HuH-7 (cell line): ENCODE measurements at regions not wholly inside any gene's neighbourhood (a gene's known extent, or its start where the extent isn't known, plus 50 kb on each side); places are given as distances from the start of the nearest gene placed in this dataset.

Experiments used
- DNase-seq: peaks from one replicate; pipeline ENCODE4 v3.0.0; 2011; ENCODE audit warnings: low spot score

DNA sequence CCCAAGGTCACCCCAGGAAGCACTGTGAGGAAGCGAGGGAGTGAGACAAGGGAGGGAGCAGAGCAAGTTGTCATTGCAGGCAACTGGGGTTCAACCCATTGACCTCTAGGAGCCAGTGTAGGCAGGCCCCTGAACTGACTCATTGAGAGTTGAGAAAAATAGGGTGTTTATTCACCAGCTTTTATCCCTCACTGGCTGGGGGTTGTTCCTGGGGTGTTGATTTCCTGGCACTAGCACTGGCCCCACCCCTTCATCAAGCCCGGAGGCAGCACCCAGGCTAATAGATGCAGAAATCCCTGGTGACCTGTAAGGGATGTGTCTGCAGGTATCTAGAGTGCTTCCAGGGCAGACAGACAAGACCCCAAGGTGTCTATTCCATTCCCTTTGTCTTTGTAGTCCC, 183.9 kb downstream of the ARRDC4 start:
- no peak for DNase-seq

DNA sequence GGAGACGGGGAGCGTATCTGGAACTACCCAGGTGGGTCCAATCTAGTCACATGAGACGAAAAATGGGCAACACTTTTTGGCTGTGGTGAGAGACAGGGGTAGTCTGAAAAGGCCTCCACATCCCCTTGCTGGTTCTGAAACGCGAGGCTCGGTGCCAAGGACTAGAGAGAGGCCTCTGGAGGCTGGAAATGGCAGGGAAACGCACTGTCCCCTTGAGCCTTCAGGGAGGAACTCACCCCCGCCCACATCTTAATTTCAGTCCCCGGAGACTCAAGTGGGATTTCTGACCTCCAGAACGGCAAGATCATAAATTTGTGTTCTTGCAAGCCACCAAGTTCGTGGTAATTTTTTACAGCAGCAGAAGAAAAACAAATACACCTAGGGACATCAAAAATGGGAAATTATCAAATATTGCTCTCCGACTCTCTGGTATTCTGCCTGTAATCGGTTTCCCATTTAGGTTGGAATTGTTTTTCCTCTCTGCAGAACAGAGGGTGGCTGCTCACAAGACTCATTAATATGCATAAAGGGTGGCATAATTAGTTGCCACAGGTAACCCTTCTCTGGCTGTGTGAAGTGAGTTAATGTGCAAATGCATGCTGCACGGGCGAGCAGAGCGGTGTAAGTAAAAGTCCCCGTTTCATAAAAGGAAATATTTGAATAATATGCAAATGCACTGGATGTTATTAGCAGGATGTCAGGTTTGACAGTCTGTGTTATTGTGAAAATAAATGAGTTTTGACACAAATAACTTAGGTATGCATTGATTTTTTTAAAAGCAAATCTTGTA, 185.7 kb downstream of the ARRDC4 start:
- no peak for DNase-seq

DNA sequence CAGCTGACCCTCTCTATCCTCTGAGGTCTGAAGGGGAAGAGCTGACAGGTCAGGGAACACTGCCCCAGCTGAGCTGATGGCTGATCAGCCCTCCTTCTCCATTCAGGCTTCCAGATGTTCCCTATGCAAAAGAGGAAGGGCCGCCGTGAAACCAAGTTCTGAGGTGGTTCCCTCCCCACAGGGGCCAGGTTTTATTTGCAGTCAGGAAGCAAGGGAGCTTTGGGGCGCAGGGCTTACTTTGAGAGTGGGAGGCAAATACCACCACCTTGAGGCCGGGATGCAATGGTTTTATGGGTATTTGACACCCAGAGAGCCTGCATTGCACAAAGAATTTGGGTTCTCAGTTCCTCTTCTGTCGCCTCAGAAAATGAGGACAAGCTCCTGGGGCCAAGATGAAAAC, 186.9 kb downstream of the ARRDC4 start:
- DNase-seq, result no peak

DNA sequence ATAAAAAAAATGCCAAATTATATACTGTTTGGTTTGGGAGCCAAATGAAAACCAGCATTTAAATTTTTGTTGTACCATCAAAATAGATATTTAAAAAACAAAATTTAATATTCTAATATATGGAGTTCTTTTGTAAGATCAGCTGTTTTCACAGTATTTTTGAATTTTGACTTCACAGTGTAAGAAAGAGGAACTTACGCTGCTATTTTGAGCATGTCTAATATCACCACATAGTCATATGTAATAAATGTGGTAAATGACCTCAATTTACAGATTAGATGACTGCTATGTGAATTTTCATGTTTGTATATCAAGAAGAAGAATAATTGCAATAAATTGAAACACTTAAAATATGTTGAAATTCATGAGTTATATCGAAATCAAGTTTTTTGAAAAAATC, 189.6 kb downstream of the ARRDC4 start:
- DNase-seq, result no peak

- no peak for DNase-seq
These were observed 190.0 kb downstream of the ARRDC4 start for GRCh38 chr15:98150536-98150935.

DNA sequence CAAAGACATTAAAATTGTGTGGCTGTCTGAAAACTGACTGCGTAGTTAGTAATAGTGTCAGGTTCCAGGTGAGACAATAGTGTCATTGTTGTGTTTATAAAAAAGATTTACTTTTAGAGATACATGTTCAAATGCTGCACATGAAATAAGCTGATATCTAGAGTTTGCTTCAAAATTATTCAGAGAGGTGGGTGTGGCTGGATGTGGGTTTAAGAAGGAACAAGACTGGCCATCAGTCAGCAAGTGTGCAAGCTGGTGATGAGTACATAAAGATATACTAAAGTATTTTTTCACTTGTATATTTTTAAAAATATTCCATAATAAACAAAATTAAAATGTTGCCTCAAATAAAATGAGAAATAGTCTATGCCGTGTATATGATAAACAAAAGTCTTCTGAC, 190.6 kb downstream of the ARRDC4 start:
- DNase-seq, result no peak

DNA sequence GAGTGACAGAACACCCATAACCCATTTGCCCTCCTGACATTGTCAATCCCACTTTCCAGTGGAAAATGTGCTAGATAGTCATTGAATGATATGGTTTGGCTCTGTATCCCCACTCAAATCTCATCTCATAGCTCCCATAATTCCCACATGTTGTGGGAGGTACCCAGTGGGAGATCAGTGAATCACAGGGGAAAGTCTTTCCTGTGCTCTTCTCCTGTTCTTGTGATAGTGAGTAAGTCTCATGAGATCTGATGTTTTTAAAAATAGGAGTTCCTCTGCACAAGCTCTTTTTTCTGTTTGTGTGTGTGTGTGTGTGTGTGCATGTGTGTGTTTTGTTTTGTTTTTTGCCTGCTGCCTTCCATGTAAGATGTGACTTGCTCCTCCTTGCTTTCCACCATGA, 191.7 kb downstream of the ARRDC4 start:
- no peak for DNase-seq

DNA sequence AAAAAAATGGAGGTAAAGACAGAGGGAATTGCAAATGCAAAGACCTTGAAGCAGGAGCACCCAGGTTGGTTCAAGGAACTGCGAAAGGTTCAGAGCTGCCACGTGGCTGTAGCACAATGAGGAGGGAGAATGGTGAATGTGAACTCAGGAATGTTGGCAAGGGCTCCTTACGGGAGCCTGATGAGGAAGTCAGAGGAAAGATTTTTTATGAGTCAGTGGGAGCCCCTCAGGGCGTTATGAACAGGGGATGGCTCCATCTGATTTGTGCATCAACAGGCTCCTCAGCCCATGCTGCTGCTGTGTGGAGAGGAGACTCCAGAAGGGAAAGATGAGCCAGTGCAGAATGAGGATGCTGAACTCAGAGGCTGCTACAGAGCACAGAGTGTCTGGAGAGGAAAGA, 194.4 kb downstream of the ARRDC4 start:
- no peak for DNase-seq

GRCh38 chr15:98155356-98155755, 194.9 kb downstream of the ARRDC4 start:
- DNase-seq, result no peak

- no peak for DNase-seq
These were observed 199.7 kb downstream of the ARRDC4 start for GRCh38 chr15:98160236-98160635.

- DNase-seq, result no peak
These were observed 203.0 kb downstream of the ARRDC4 start for GRCh38 chr15:98163319-98164045.

DNA sequence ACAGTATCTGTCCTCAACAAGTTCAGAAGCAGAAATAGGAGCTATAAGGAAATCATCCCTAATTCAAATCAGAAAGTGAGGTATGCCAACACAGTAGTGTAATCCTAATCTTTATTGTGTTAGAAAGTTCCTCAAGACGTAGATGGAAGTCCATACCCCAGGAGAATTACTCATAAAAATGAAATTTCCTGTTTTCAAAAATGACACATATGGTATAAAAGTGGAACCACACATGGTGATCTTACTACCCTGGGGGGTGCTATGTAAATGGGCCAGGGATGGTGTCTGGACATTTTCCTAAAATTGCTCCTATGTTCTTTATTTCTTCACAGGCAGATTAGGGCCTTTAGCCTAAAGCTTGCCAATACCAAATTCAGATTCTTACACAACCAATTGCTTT, 204.1 kb downstream of the ARRDC4 start:
- no peak for DNase-seq

DNA sequence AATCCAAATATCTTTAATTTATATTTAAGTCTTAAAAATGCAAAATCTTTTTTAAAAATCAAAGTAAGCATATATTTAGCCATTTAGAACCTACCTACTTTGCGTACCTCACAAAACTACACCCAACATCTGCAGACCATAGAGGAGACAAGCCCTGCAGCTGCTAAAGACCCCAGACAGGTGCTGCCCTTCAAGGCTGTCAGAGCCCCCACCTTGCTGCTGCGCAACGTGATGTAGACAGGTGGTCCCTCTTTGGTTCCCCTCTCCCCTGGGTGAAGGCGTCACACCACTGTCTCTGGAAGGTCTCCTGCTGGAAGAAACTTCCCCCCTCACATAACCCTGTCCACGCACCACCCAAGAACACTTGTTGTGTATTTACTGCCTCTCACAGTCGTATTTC, 204.5 kb downstream of the ARRDC4 start:
- no peak for DNase-seq

DNA sequence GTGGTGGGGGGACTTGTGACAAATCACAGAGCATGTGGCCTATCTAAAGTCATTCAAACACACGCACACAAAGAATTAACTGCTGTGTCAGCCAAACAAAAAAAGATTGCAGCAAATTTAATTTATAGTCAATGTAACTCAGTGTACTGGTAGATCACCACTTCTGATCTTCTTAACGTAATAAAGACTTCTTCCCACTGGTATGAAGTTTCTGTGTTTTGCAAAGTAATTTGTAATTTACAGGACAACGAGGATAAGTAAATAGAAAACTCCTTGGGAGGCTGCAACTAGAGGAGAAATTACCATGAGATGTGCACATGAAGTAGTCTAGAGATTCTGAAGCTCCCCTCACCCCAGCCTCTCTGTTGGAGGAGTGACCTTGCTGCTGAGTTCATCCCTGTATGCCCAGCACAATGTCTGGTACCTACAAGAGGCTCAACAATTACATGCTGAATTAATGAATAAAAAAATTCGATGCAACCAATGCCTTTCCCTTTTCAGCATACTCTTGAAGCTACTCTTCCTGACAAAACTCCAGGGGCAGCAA, 207.3 kb downstream of the ARRDC4 start:
- no peak for DNase-seq

DNA sequence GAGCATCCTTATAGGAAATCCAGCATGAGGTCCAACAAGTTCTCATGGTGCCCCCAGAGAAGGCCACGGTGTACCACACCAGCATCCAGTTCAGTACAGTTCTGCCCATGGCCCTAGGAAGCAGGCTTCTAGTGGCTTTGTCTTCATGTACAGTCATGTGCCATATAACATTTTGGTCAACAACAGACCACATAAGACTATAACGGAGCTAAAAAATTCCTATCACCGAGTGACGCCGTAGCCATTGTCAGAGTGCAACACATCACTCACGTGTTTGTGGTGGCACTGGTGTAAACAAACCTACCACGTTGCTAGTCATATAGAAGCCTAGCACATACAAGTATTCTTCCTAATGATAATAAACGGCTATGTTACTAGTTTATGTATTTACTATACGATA, 209.0 kb downstream of the ARRDC4 start:
- no peak for DNase-seq

GRCh38 chr15:98174286-98174685, 213.8 kb downstream of the ARRDC4 start:
- no peak for DNase-seq

- no peak for DNase-seq
These were observed 214.3 kb downstream of the ARRDC4 start for GRCh38 chr15:98174841-98175240.

DNA sequence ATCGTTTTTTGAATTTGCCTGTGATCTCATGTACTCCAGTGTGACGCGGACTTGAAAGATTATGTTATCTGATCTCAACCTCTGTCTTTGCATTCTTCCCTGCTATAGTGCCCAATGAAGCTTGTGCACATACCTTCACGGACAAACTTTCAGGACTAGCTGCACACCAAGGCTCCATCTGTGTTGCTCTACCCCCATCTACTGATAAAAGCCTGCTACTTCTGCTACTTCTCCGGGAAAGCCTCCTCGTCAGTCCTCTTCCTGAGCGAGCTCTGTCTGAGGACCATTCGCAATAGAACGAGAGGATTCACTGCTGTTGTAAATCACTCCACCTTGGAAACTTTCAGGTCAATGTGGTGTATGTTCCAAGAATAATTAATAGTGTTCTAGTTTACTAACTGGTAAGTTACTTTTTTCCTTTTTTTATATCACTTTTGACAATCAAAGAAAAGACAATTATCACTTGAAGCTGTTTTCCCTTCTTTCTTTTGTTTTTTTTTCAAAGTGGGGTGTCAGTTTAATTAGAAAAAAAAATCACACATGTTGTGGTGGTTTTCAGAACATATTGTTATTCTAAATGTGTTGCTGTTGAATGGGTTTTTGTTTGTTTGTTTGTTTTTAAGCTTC, 217.6 kb downstream of the ARRDC4 start:
- peak; percentile 65 for DNase-seq

GRCh38 chr15:98178861-98179260, 218.4 kb downstream of the ARRDC4 start:
- DNase-seq, result no peak

- DNase-seq, result no peak
These were observed 227.0 kb downstream of the ARRDC4 start for GRCh38 chr15:98187549-98187948.

- no peak for DNase-seq
These were observed 230.4 kb downstream of the ARRDC4 start for GRCh38 chr15:98190914-98191313.

DNA sequence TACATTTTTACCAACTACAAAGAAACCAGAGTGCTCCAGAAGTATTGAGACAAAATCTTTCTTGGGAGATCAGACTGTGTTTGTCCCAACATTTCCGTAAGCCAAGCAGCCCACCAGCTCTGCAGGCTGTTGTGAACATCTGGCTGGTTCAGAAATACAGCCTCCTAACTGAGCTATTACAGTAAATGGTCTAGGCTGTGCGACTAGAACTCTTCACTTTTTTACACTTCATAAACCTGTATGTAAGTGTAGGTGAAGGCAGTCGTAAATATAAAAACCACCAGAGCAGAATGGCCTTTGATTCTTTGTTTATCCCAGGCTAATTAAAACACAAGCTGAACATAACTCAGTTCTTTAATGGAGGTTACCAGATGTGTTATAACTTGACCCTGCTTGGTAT, 235.3 kb downstream of the ARRDC4 start:
- DNase-seq, result no peak

GRCh38 chr15:98196371-98196770, 235.9 kb downstream of the ARRDC4 start:
- no peak for DNase-seq
